A549 (cell line): ENCODE measurements at regions not wholly inside any gene's neighbourhood (a gene's known extent, or its start where the extent isn't known, plus 50 kb on each side); places are given as distances from the start of the nearest gene placed in this dataset.

Source experiments
- BHLHE40 ChIP-seq: IDR thresholded peaks from 2 replicates; pipeline ENCODE4 v1.6.1; 2012; ENCODE audit warnings: low read depth, low read length, inconsistent platforms
- EP300 ChIP-seq, 2 experiments: fragments of >200 bp; sonication (Bioruptor Twin); formaldehyde crosslinking; IDR thresholded peaks; 2 replicates in 1 of 2; 3 replicates in 1 of 2; pipeline ENCODE4 v1.6.1; 2016 to 2017
- ESRRA ChIP-seq: fragments of 150-350 bp; IDR thresholded peaks from 2 replicates; pipeline ENCODE4 v1.6.1; 2014; ENCODE audit warnings: mild to moderate bottlenecking, low read length, borderline replicate concordance
- GATA3 ChIP-seq: IDR thresholded peaks from 2 replicates; pipeline ENCODE4 v1.6.1; 2012; ENCODE audit warnings: borderline replicate concordance
- JUN ChIP-seq, 2 experiments: fragments of >200 bp; sonication (Bioruptor Twin); formaldehyde crosslinking; IDR thresholded peaks; 2 replicates in 1 of 2; 3 replicates in 1 of 2; pipeline ENCODE4 v1.6.1; 2016 to 2017
- MAFK ChIP-seq: fragments of 450-650 bp; IDR thresholded peaks from 2 replicates; pipeline ENCODE4 v1.6.1; 2014; ENCODE audit not compliant: partially characterized antibody
- NR3C1 ChIP-seq: fragments of >200 bp; sonication (Bioruptor Twin); formaldehyde crosslinking; IDR thresholded peaks from 3 replicates; pipeline ENCODE4 v1.6.1; 2017
- PHF8 ChIP-seq: fragments of 200-600 bp; sonication (generic); IDR thresholded peaks from 2 replicates; pipeline ENCODE4 v1.6.1; 2016; ENCODE audit warnings: low read depth, mild to moderate bottlenecking, antibody characterized with exemption, moderate library complexity, borderline replicate concordance
- SMC3 ChIP-seq: fragments of >200 bp; sonication (Bioruptor Twin); formaldehyde crosslinking; IDR thresholded peaks from 3 replicates; pipeline ENCODE4 v1.6.1; 2018; ENCODE audit warnings: inconsistent platforms
- TF ChIP-seq, protein P1 (sequence below): fragments of >200 bp; sonication (Bioruptor Twin); formaldehyde crosslinking; IDR thresholded peaks from 3 replicates; pipeline ENCODE4 v1.5.1; 2016
- TF ChIP-seq, protein P2 (sequence below): fragments of 200-600 bp; sonication (generic); IDR thresholded peaks from 2 replicates; pipeline ENCODE4 v1.6.1; 2016; ENCODE audit warnings: antibody characterized with exemption, mild to moderate bottlenecking, moderate library complexity
- TF ChIP-seq, protein P3 (sequence below): IDR thresholded peaks from 2 replicates; pipeline ENCODE4 v1.6.1; 2012
- TF ChIP-seq, protein P4 (sequence below): IDR thresholded peaks from 2 replicates; pipeline ENCODE4 v1.6.1; 2012; ENCODE audit warnings: low read depth, borderline replicate concordance

DNA sequence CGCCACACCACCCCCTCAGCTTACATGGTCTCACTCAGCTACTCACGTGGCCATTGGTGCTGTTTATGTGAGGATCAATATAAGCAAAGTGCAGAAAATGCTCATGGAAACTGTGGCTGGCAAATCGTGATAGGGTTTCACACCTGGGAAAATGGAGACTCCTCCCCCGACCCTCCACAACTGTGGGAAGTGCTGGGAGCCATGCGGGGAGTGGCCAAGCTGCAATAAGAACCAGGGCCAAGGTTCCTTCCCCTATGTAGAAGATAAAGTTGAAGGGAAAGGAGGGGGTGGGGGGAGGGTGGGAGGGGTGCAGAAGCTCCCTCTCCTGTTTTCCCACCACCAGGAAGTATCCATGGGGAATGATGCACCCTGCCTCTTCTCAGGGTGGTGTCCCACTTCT lies 145.5 kb upstream of the MAMLD1 start:
- TF ChIP-seq EP300 (IDR thresholded peaks at IDR 0.05) (no peak), BHLHE40 (no peak), GATA3 (no peak), ESRRA (no peak), JUN (IDR thresholded peaks at IDR 0.05) (no peak), MAFK (no peak), NR3C1 (no peak), PHF8 (no peak), SMC3 (no peak)
- TF ChIP-seq, protein P1, sequence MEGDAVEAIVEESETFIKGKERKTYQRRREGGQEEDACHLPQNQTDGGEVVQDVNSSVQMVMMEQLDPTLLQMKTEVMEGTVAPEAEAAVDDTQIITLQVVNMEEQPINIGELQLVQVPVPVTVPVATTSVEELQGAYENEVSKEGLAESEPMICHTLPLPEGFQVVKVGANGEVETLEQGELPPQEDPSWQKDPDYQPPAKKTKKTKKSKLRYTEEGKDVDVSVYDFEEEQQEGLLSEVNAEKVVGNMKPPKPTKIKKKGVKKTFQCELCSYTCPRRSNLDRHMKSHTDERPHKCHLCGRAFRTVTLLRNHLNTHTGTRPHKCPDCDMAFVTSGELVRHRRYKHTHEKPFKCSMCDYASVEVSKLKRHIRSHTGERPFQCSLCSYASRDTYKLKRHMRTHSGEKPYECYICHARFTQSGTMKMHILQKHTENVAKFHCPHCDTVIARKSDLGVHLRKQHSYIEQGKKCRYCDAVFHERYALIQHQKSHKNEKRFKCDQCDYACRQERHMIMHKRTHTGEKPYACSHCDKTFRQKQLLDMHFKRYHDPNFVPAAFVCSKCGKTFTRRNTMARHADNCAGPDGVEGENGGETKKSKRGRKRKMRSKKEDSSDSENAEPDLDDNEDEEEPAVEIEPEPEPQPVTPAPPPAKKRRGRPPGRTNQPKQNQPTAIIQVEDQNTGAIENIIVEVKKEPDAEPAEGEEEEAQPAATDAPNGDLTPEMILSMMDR = no peak
- TF ChIP-seq, protein P2, sequence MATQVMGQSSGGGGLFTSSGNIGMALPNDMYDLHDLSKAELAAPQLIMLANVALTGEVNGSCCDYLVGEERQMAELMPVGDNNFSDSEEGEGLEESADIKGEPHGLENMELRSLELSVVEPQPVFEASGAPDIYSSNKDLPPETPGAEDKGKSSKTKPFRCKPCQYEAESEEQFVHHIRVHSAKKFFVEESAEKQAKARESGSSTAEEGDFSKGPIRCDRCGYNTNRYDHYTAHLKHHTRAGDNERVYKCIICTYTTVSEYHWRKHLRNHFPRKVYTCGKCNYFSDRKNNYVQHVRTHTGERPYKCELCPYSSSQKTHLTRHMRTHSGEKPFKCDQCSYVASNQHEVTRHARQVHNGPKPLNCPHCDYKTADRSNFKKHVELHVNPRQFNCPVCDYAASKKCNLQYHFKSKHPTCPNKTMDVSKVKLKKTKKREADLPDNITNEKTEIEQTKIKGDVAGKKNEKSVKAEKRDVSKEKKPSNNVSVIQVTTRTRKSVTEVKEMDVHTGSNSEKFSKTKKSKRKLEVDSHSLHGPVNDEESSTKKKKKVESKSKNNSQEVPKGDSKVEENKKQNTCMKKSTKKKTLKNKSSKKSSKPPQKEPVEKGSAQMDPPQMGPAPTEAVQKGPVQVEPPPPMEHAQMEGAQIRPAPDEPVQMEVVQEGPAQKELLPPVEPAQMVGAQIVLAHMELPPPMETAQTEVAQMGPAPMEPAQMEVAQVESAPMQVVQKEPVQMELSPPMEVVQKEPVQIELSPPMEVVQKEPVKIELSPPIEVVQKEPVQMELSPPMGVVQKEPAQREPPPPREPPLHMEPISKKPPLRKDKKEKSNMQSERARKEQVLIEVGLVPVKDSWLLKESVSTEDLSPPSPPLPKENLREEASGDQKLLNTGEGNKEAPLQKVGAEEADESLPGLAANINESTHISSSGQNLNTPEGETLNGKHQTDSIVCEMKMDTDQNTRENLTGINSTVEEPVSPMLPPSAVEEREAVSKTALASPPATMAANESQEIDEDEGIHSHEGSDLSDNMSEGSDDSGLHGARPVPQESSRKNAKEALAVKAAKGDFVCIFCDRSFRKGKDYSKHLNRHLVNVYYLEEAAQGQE = no peak
- TF ChIP-seq, protein P3, sequence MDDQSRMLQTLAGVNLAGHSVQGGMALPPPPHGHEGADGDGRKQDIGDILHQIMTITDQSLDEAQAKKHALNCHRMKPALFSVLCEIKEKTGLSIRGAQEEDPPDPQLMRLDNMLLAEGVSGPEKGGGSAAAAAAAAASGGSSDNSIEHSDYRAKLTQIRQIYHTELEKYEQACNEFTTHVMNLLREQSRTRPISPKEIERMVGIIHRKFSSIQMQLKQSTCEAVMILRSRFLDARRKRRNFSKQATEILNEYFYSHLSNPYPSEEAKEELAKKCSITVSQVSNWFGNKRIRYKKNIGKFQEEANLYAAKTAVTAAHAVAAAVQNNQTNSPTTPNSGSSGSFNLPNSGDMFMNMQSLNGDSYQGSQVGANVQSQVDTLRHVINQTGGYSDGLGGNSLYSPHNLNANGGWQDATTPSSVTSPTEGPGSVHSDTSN = no peak
- TF ChIP-seq, protein P4, sequence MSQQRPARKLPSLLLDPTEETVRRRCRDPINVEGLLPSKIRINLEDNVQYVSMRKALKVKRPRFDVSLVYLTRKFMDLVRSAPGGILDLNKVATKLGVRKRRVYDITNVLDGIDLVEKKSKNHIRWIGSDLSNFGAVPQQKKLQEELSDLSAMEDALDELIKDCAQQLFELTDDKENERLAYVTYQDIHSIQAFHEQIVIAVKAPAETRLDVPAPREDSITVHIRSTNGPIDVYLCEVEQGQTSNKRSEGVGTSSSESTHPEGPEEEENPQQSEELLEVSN = no peak
